Astrocyte (in vitro differentiated cells and primary cell): ENCODE measurements at regions not wholly inside any gene's neighbourhood (a gene's known extent, or its start where the extent isn't known, plus 50 kb on each side); places are given as distances from the start of the nearest gene placed in this dataset.
"Not testable (repeated sequence)": the region's sequence is repeated elsewhere in the genome, so short reads cannot be mapped to it uniquely, and the experiment has no call there.

Experiments used
- DNase-seq: peaks from one replicate; pipeline ENCODE4 v3.0.0-alpha.2; 2010; ENCODE audit warnings: low read depth
- FAIRE-seq: peaks from 2 replicates; lab custom pipeline; 2011; peaks lifted over from hg19 to GRCh38; lab: Jason Lieb, UNC
- H2AFZ ChIP-seq: 2 replicates; pipeline ENCODE4 v1.6.0; 2012; ENCODE audit warnings: low read depth, low read length, inconsistent platforms
- H3K27ac ChIP-seq: 2 replicates; pipeline ENCODE4 v1.5.1; 2011; ENCODE audit warnings: low read depth, low read length, inconsistent platforms
- H3K27me3 ChIP-seq: 2 replicates; pipeline ENCODE4 v1.6.0; 2011; ENCODE audit warnings: low read length, inconsistent platforms; ENCODE audit not compliant: insufficient read depth
- H3K36me3 ChIP-seq: 2 replicates; pipeline ENCODE4 v1.5.1; 2011; ENCODE audit warnings: low read length, inconsistent platforms; ENCODE audit not compliant: insufficient read depth
- H3K4me1 ChIP-seq: 2 replicates; pipeline ENCODE4 v1.5.1; 2011; ENCODE audit warnings: low read length, inconsistent platforms; ENCODE audit not compliant: insufficient read depth
- H3K4me2 ChIP-seq: 2 replicates; pipeline ENCODE4 v1.6.0; 2012; ENCODE audit warnings: low read length, inconsistent platforms
- H3K4me3 ChIP-seq: 2 replicates; pipeline ENCODE4 v1.5.1; 2011; ENCODE audit warnings: low read depth, mild to moderate bottlenecking, low read length, inconsistent platforms; ENCODE audit not compliant: insufficient read depth
- H3K79me2 ChIP-seq: 2 replicates; pipeline ENCODE4 v1.6.0; 2012; ENCODE audit warnings: mild to moderate bottlenecking, low read length, inconsistent platforms; ENCODE audit not compliant: insufficient read depth
- H3K9ac ChIP-seq: 2 replicates; pipeline ENCODE4 v1.6.0; 2012; ENCODE audit warnings: mild to moderate bottlenecking, low read length, inconsistent platforms
- H3K9me3 ChIP-seq: 2 replicates; pipeline ENCODE4 v1.5.1; 2012; ENCODE audit warnings: low read depth, mild to moderate bottlenecking, low read length, inconsistent platforms; ENCODE audit not compliant: insufficient read depth
- H4K20me1 ChIP-seq: 2 replicates; pipeline ENCODE4 v1.6.0; 2012; ENCODE audit warnings: low read length, inconsistent platforms; ENCODE audit not compliant: insufficient read depth
- H3K27ac Mint-ChIP-seq: one replicate; pipeline ENCODE4 v1.8.0; 2021; ENCODE audit warnings: mild to moderate bottlenecking, mixed read lengths; ENCODE audit not compliant: unreplicated experiment
- H3K27me3 Mint-ChIP-seq: one replicate; pipeline ENCODE4 v1.8.0; 2021; ENCODE audit warnings: low read depth, mixed read lengths; ENCODE audit not compliant: unreplicated experiment
- H3K36me3 Mint-ChIP-seq: one replicate; pipeline ENCODE4 v1.8.0; 2021; ENCODE audit warnings: low read depth, mixed read lengths; ENCODE audit not compliant: unreplicated experiment
- H3K4me1 Mint-ChIP-seq: one replicate; pipeline ENCODE4 v1.8.0; 2021; ENCODE audit warnings: low read depth, mixed read lengths; ENCODE audit not compliant: unreplicated experiment
- H3K4me3 Mint-ChIP-seq: one replicate; pipeline ENCODE4 v1.8.0; 2021; ENCODE audit warnings: mild to moderate bottlenecking, moderate library complexity, mixed read lengths; ENCODE audit not compliant: unreplicated experiment
- H3K9me3 Mint-ChIP-seq: one replicate; pipeline ENCODE4 v1.8.0; 2021; ENCODE audit warnings: mild to moderate bottlenecking, mixed read lengths; ENCODE audit not compliant: unreplicated experiment
- CTCF ChIP-seq: IDR thresholded peaks from 2 replicates; pipeline ENCODE4 v1.5.1; 2011; ENCODE audit warnings: low read depth, mild to moderate bottlenecking, inconsistent platforms, low read length, moderate library complexity; ENCODE audit not compliant: insufficient read depth
- EZH2 ChIP-seq: IDR thresholded peaks from 2 replicates; pipeline ENCODE4 v1.6.1; 2012; ENCODE audit warnings: mild to moderate bottlenecking, low read length, inconsistent platforms; ENCODE audit not compliant: insufficient read depth

- H3K9ac ChIP-seq = no peak overlapping the region
- H3K4me1 ChIP-seq = no peaks in the 10 kb centered on the region
- H3K79me2 ChIP-seq = no peaks in the 10 kb centered on the region
- H3K9me3 ChIP-seq = no peaks in the 10 kb centered on the region
- no peak overlapping the region for H3K4me3 Mint-ChIP-seq
- DNase-seq = peak; percentile 11
- H3K27me3 ChIP-seq = no peaks in the 10 kb centered on the region
- FAIRE-seq = peak; percentile 71
- no peaks in the 10 kb centered on the region for H4K20me1 ChIP-seq
- TF ChIP-seq CTCF (peak; percentile 56), EZH2 (no peak)
- H2AFZ ChIP-seq = no peak overlapping the region
- no peaks in the 10 kb centered on the region for H3K36me3 ChIP-seq
- H3K27ac ChIP-seq = no peak overlapping the region
- H3K36me3 Mint-ChIP-seq = no peaks in the 10 kb centered on the region
- H3K27me3 Mint-ChIP-seq = no peaks in the 10 kb centered on the region
- H3K27ac Mint-ChIP-seq = no peak overlapping the region
- H3K4me1 Mint-ChIP-seq = no peaks in the 10 kb centered on the region
- no peak overlapping the region for H3K4me3 ChIP-seq
- H3K9me3 Mint-ChIP-seq = peaks cover 2% of the 10 kb centered on the region
- H3K4me2 ChIP-seq = no peak overlapping the region
Measured at GRCh38 chr7:93799750-93800357, 90.7 kb downstream of the TFPI2 start.

DNA sequence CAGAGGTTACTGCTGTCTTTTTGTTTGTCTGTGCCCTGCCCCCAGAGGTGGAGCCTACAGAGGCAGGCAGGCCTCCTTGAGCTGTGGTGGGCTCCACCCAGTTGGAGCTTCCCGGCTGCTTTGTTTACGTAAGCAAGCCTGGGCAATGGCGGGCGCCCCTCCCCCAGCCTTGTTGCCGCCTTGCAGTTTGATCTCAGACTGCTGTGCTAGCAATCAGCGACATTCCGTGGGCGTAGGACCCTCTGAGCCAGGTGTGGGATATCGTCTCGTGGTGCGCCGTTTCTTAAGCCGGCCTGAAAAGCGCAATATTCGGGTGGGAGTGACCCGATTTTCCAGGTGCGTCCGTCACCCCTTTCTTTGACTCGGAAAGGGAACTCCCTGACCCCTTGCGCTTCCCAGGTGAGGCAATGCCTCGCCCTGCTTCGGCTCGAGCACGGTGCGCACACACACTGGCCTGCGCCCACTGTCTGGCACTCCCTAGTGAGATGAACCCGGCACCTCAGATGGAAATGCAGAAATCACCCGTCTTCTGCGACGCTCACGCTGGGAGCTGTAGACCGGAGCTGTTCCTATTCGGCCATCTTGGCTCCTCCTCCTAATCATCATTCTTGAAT, 97.4 kb downstream of the TFPI2 start:
- H3K79me2 ChIP-seq, H3K9me3 ChIP-seq, H3K36me3 ChIP-seq, FAIRE-seq, H3K9ac ChIP-seq, H3K4me2 ChIP-seq, H3K4me1 ChIP-seq, H3K4me3 ChIP-seq, H2AFZ ChIP-seq, DNase-seq, H3K36me3 Mint-ChIP-seq, H3K27ac ChIP-seq, H4K20me1 ChIP-seq, H3K4me3 Mint-ChIP-seq, H3K27me3 ChIP-seq, H3K9me3 Mint-ChIP-seq, H3K27me3 Mint-ChIP-seq, H3K27ac Mint-ChIP-seq, H3K4me1 Mint-ChIP-seq: not testable (repeated sequence)

- Histone ChIP-seq H4K20me1 (no peaks in the 10 kb centered on the region), H3K9me3 (no peaks in the 10 kb centered on the region), H3K4me1 (no peaks in the 10 kb centered on the region), H3K27ac (no peak overlapping the region), H3K4me2 (no peak overlapping the region), H3K79me2 (no peaks in the 10 kb centered on the region), H2AFZ (no peak overlapping the region), H3K36me3 (no peaks in the 10 kb centered on the region), H3K9ac (no peak overlapping the region), H3K27me3 (peaks cover 4% of the 10 kb centered on the region), H3K4me3 (no peak overlapping the region)
- no peaks in the 10 kb centered on the region for H3K4me1 Mint-ChIP-seq
- no peaks in the 10 kb centered on the region for H3K36me3 Mint-ChIP-seq
- DNase-seq (peak; percentile 2), FAIRE-seq (peak; percentile 43)
- H3K4me3 Mint-ChIP-seq = no peak overlapping the region
- peaks cover 1% of the 10 kb centered on the region for H3K27me3 Mint-ChIP-seq
- TF ChIP-seq EZH2 (no peak), CTCF (no peak)
- no peaks in the 10 kb centered on the region for H3K9me3 Mint-ChIP-seq
- H3K27ac Mint-ChIP-seq = no peak overlapping the region
Measured at GRCh38 chr7:93779115-93779514, 111.4 kb downstream of the TFPI2 start.
